ENCODE measurements at regions not wholly inside any gene's neighbourhood (a gene's known extent, or its start where the extent isn't known, plus 50 kb on each side); places are given as distances from the start of the nearest gene placed in this dataset.

DNA sequence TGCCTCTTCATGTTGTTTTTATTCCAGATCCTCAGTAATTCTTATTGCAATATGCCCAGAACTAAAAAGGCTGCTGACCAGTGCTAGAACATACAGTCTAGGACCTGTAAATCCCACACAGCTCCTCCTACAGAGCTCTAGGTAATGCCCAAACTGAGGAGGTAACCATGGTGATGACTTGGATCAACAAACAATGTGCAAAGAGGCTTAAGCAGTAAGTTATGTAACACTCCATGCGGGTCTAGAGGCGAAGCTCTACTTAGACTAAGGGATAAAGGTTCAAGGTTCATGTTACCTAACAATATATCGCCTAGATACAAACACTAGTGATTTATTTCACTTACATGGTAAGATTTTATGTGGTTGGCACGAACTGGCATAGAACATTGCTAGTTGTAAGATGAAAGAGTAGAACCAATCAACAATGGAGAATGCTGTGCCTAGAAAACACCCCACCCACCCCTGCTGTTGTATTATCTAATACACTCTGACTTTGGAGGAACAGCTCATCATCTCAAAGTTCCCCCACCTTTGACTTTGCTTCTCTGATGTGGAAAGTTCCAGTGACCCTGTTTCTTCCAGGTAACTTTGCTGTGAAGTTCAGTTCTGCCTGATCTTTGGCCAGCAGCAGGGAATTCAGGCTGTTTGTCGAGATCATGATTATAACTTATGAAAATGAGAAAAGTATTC lies 242.4 kb downstream of the ALDH8A1 start:
- DNase-seq, result no peak

DNA sequence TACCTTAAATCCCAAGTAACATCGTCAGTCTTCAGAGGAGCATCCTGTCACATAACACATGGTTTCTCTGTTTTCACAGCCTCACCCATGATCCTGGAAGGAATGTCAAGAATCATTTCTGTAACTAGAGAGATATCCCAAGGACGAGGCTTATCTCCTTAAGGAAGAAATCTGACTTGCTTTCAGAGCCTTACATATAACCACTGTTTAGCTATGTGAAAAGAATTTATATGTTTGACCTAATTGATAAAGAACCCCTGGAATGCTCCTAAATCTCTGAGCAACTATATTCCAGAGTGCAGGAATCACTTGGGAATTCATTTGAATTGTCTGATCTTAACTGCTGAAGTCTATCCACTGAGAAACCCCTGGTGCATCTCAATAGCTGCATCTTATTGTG lies 243.1 kb downstream of the ALDH8A1 start:
- no peak for DNase-seq

DNA sequence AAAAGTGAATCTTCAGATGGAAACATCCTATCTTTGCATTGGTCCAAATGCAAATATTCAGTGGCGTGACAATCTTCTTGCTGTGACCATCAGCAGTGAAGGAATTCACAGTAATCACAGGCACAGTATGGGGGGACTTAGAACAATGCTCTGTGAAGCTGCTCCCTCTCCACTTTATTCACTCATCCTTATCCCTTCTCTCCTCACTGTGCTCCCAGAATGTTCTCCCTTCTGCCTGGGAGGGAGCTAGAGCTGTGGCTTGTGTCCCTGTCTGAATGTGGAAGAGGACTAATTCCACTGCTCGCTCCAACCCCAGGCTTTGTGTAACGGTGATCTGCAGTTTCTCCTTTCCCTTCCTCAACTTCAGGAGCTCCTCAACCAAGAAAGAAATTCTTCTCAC lies 243.7 kb downstream of the ALDH8A1 start:
- no peak for DNase-seq

DNA sequence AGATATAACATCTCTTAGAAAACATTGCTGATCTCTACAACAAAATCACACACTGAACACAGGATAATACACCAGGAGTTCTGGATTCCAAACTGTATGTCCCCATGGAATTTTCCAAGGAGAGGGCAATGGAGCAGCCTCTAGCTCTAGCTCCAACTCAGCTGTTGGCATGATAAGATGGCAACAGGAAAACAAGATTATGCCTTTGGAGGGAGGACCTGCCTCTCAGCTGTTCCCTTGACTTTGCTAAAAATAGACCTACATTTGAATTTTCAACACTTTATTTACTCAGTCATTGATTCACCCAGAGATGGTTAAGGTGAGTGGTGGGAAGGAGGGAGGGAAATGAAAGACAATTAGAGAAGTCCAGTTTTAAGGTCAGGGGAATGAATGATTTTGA lies 246.7 kb downstream of the ALDH8A1 start:
- DNase-seq, result no peak

DNA sequence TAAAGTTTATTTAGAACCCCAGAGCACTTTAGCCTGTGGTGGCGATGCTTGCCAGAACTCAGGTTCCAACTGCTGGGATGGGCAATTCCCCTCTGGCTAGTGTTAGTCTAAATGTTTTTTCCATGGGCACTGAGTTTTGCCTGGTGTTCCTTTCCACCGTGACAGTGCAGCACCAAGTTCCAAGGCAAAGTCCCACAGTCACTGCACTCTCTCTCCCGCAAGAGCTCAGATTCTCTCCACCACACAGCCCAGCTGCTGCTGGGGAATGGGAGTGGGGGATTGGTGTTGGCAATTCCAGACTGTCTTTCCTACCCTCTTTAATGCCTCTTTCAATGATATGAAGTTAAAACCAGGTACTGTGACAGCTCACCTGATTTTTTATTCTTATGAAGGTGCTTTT lies 247.6 kb downstream of the ALDH8A1 start:
- DNase-seq, result no peak

DNA sequence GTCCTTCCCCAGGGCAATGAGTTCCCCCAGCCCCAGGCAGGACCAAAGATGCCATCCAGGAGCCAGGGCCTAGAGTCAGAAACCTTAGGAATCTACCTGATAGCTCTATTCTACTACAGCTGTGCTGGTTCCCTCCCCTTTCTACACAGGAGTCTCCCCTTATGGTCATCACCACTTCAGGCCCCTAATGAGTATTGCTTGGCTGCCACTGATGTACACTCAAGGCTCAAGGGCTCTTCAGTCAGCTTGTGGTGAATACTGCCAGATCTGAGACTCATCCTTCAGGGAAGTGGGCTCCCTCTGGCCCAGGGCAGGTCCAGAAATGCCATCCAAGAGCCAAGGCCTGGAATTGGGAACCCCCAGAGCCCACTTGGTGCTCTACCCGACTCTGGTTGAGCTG lies 248.6 kb downstream of the ALDH8A1 start:
- no peak for DNase-seq

DNA sequence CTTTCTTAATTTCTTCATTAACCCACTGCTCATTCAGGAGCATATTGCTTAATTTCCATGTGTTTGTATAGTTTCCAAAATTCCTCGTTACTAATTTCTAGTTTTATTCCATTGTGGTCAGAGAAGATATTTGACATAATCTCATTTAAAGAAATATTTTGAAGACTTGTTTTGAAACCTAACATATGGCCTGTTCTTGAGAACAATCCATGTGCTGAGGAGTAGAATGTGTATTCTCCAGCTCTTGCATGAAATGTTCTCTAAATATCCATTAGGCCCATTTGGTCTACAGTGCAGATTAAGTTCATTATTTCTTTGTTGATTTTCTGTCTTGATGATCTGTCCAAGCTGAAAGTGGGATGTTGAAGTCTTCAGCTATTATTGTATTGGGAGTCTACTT lies 251.7 kb downstream of the ALDH8A1 start:
- no peak for DNase-seq

DNA sequence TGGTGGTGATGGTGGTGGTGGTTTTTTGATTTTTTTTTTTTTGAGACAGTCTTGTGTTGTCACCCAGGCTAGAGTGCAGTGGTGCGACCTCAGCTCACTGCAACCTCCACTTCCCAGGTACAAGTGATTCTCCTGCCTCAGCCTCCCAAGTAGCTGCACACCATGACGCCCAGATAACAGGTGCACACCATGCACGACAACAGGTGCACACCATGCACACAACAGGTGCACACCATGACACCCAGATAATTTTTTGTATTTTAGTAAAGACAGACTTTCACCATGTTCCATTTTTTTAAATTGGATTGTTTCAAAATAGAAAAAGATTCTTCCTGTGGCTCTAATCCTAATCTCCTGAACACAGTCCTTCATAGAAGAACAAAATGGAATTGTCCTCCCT lies 257.9 kb downstream of the ALDH8A1 start:
- no peak for DNase-seq

DNA sequence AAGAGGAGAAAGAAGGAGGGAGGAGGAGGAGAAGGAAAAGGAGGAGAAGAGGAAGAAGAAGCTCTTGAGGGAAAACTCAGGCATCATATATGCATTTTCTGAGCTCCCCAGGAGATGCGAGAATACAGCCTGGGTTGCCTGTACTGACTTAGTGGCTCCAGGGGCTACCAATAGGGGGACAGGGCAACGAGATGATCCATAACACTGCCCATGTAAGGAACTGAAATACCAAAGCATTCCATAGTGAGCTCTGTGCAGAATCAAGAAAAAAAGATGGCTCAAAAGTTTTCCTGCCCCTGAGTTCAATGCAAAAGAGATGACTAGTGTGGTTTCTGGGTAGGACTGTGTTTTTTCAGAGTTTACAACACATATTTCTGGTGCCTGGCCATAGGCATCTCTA lies 258.7 kb downstream of the ALDH8A1 start:
- no peak for DNase-seq

DNA sequence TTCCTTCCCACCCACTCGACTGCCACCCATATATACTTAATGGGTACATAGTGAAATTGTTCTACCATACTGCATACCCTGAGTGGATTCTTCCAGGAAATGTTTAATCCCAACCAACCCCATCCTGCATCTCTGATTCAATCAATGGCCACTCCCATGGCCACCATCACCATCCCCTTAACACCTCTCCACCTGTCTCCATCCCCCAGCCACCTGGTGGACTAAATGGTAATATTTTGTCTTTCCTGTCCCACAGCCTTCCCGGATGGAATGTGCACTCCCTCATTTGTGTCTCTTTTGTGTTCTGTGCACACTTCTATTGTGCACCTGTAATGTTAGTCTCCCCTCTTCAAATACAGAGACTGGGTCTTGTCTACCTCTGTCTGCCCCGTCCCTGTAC lies 259.9 kb downstream of the ALDH8A1 start:
- DNase-seq, result no peak

DNA sequence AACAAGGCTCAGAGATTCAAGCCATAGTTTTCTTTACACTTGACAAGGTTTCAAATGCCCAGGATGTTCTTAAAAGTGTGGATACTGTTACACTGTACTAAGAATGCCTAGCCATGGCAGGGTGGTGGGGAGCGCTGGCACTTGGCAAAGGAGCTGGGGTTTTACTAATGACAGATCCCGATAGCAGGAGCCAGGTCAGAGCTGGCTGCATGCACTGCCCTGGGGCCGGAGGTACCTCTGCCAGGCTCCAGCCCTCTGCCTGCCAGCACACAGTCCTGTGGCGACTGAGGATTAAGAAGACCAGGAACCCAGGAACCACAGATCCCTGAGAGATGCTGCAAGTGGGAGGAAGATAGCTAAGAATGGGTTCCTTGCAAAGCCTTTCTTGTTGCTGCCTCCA lies 260.3 kb downstream of the ALDH8A1 start:
- DNase-seq, result no peak

DNA sequence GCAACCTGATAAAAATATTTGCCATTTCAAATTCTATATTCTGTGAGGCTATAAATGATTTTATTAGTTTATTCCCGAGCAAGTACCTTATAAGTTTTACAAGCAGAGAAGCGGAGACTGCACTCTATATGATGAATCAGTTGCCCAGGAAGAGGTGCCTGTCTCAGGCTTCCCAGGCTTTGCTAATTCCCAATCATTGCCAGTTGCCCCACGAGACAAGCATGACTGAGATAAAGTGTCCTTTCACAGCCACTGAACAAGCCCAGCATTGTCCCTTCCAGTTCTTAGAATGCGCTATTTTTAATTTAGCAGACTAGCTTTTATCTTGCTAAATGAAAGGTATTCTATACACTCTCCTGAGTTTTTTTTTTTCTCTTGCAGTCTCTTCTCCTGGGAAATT lies 260.7 kb downstream of the ALDH8A1 start:
- DNase-seq, result no peak

DNA sequence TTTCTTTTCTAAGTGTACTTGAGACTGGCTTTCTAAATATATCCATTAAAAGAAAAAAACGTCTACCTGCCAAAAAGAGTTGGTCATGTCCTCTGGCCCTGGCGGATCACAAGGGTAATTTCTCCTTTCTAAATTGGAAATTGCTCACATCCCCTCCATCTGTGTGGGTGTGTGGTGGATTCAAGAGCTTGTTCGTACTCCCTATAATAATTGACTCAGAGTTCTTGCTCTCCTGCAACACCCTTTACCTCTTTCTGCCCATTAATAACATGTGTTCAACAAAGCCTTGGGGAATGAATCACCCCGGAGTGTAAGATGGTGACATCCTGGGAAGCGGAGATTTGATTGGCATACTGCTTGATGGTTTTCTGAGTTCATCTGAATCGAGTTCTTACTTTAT lies 263.8 kb downstream of the ALDH8A1 start:
- no peak for DNase-seq

DNA sequence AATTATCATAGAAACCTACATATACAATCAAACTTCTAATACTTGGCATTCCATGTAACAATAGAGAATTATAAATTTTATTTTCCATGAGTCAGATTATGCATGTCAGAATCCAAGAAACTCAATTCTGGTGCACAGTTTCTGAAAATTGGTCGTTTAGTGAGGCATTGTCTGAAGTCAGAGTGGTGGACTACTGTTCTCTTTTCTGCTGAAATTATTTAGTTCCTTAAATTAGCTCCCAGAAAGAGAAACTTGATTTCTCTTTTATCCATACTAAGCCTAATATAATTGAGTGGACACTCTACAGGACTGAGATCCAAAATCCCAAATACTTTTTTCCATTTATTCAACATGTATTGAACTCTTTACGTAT lies 265.5 kb downstream of the ALDH8A1 start:
- DNase-seq, result no peak

DNA sequence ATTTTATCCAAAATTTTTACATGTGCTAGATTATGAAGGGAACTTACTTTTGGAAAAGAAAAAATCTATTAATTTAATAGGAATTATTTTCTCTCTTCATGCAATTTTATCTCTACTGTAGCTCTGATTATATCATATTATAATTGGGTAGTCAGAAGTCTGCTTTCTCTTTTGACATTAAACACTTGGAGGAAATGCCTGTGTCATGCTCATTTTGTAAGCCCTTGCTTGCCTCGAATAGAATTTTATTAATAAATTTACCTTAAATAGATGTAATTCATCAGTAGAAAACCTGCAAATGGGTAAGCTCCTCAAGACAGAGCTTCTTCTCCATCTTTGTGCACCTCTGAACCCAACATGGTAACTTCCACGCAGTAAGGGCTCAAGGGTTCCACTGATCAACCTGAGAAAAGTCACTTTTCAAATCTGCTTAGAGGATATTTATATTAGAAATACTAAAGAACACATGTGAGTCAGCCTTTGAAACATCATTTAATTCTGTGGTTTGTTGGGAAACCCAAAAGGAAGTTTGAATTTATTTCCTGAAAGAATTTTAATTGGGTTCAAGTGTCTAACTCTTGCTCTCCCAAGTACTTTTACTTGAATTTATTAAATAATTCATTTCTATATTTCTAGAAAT lies 266.0 kb downstream of the ALDH8A1 start:
- no peak for DNase-seq

DNA sequence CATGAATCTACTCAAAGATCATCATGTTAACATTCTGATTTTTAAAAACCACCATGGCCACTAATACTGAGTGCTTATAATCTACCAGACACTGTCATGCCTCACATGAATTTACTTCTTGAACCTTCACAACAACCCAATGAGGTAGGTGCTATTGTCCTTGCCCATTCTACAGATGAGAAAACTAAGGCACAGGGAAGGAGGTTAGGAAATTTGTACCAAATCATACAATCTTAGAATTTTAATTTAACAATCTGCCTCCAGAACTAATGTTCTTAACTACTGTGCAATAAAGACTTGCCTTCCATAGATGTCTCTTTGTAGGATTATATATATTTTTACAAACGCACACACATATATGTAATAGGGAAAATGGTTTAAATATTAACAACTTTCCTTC lies 269.5 kb downstream of the ALDH8A1 start:
- DNase-seq, result no peak

DNA sequence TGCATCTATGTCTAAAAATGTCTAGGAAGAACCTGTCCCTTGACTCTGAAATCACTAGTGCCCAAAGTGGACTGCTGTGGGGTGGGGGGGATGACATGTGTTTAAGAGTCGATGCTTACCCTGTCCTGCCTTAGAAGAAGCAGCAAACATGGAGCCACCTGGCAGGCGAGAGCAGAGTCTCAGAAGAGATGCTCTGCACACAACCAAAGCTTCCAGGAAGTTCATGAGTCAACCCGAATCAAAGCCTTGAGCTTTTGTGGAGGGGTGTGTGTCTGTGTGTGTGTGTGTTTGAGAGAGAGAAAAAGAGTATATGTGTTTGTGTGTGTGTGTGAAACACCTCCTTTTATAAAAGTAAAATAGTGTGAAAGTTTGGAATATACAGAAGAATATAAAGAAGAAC lies 269.9 kb downstream of the ALDH8A1 start:
- no peak for DNase-seq

DNA sequence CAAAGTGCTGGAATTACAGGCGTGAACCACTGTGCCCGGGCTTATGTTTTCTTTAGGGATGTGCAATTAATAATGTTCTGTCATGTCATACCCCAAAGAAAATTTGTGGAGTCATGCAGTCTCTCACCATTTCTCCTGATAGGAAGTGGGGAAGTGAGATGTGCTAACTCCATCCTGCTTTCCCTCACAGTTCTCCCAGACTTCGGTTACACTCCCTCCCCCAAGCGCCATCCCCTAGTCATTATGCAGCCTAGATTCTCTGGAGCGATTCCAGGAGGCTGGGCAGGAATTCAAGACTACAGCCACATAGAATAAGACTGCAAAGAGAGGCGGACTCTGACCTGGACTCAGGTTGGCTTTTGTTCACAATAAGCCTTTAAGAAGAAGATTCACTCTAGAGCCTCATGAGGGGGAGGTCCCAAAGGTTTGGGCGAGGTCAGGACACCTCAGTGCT lies 271.4 kb downstream of the ALDH8A1 start:
- no peak for DNase-seq

DNA sequence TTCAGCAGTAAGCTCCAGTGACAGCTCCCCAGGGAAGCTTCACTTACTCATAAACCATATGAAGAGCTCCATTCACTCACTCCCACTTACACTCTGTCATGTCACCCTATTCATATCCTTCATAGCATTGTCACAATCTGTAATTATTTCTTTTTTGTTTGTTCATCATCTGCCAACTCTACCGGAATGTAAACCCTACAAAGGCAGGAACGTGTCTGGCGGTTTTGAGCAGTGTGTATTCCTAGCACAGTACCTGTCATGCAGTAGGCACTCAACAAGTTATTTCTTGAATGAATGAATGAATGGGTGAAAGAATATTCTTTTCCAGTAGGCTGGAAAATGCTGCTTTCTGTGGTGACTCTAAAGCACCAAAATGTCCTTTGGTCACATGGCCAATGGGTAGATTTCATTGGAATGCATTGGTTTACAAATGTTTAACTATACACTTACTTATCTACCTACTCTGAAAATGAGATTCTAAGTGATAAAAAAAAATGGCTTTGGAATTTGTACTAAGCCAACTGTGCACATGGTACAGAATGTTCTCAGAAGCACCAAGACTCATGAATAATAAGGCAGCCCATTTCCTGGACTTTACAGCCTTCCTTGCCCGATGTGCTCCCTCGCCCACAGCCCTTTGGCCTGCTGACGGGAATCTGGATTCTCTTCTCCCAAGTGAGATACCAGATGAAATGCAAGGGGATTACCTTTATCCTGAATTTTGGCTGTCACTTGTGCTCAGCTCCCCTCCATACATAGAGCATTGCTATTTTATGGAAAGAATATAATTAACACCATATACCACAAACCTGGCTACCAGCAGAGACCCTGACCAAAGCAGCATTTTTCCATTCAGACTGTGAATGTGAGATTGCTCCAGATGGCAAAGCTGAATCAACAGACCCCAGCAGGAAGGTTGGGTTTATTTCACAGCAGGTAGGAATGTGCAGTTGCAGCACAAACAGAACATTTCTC lies 273.3 kb downstream of the ALDH8A1 start:
- no peak for DNase-seq

DNA sequence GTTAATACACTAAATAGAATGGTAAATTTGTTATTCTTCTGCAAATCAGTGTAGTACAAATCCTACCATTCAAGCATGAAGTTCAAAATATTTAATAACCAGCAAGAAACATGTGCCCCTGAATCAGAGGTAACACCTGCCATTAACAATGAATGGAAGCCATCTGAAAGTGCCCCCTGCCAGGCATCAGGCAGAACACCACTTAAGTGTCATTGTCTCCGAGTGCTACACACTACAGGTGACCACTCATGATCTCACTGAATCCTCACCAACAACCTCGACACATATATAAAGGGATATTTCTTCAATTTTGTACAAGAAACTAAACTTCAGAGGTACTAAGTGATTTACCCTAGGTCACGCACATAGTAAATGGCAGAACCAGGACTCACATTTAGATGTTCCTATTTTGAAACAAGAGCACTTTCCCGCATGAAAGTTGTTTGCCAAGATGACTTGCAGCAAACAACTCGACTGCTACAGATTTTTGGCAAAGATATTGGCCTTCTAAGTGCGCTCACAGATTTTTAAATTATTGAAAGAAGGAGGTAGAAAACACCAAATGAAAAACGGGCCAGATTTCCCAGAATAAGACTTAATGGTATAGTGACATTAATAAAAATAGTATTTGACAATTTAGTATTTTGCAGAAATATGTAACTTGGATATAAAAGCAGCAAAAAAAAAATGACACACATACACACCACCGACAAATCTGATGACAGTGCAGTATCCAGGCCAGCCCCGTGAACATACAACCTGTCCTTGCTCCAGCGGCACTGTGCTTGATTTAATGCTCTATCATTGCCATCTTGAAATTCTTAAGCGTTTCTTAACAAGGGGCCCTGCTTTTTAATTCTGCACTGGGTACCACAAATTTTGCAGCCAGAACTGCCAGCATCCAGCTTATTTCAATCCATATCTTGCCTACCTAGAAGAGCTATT lies 274.5 kb downstream of the ALDH8A1 start:
- DNase-seq, result no peak

DNA sequence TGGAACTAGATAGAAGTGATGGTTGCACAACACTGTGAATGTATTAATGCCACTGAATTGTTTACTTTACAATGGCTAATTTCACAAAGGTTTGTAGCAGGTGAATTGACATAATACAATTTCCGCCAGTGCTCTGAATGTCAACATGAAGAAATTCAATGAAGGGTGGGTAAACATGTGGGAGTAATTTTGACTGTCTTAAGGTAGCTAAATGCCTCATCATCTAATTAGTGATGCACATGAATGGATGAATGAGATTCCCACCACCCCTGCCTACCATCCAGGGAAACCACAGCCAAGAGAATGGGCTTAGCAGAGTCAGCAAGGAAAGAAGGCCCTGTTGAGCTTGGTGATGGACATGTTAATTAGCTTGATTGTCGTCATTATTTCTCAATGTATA lies 275.3 kb downstream of the ALDH8A1 start:
- no peak for DNase-seq

DNA sequence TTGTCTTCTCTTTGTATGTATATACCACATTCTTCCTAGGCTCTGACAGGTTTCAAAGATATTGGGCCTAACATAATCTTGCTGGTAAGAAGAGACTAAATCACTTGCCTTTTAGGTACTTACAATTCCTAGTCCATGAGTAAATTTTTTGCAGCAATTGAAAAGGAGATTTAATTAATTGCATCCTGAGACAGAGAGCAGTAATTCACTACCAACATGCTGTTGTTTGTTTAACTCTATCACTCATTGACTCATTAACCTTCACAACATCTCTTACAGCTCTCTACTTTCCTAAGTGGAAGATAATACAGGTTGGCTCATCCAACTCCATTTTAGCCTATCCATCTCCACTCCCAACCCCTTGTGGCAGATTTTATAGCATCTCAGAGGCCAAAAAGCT lies 280.4 kb downstream of the ALDH8A1 start:
- DNase-seq, result no peak

DNA sequence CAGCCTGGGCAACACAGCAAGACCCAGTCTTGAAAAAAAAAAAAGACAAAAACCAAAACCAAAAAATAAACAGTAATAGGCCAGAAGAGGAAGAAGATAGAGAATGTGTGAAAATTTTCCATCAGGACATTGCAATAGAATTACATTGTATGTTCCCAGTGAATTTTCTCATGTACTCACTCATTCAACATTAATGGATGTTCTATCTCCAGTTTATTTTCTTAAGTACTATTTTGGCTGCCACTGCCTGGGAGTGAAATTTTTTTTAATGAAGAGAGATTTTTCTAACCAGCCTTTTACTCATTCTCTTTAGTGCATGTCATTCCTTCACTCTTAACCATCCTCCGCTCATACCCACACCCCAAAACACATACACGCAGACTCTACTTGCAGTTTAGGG lies 282.8 kb downstream of the ALDH8A1 start:
- no peak for DNase-seq

Data from activated gamma-delta T cell (primary cell).